GM12864 (cell line): ENCODE measurements at regions not wholly inside any gene's neighbourhood (a gene's known extent, or its start where the extent isn't known, plus 50 kb on each side); places are given as distances from the start of the nearest gene placed in this dataset.
"Not testable (repeated sequence)": the region's sequence is repeated elsewhere in the genome, so short reads cannot be mapped to it uniquely, and the experiment has no call there.

ENCODE experiments used
- DNase-seq: peaks from one replicate; pipeline ENCODE4 v3.0.0-alpha.2; 2011; ENCODE audit warnings: low read depth
- H3K4me3 ChIP-seq: 2 replicates; pipeline ENCODE4 v1.5.1; 2011; ENCODE audit warnings: mild to moderate bottlenecking, low read depth, low read length, control low read depth
- CTCF ChIP-seq: IDR thresholded peaks from 2 replicates; pipeline ENCODE4 v1.5.1; 2011; ENCODE audit warnings: low read depth, mild to moderate bottlenecking, moderate library complexity, low read length, control low read depth, inconsistent platforms; ENCODE audit errors: missing control alignments

GRCh38 chr3:20836801-20837200 lies 650.8 kb upstream of the SGO1 start:
- TF ChIP-seq CTCF, result no peak
- DNase-seq, result no peak
- H3K4me3 ChIP-seq, result no peak overlapping the region

GRCh38 chr3:20832963-20833362 lies 647.0 kb upstream of the SGO1 start:
- TF ChIP-seq CTCF, result no peak
- no peak for DNase-seq
- no peak overlapping the region for H3K4me3 ChIP-seq

GRCh38 chr3:20822251-20822650 lies 636.2 kb upstream of the SGO1 start:
- TF ChIP-seq CTCF, result no peak
- no peak for DNase-seq
- H3K4me3 ChIP-seq, result no peak overlapping the region

GRCh38 chr3:20820872-20821271 lies 634.9 kb upstream of the SGO1 start:
- H3K4me3 ChIP-seq, DNase-seq: not testable (repeated sequence)

- DNase-seq, result no peak
- no peak overlapping the region for H3K4me3 ChIP-seq
- no peak for TF ChIP-seq CTCF
These were observed 625.6 kb upstream of the SGO1 start for GRCh38 chr3:20811631-20812030.

- no peak for DNase-seq
- H3K4me3 ChIP-seq, result no peak overlapping the region
- no peak for TF ChIP-seq CTCF
These were observed 625.0 kb upstream of the SGO1 start for GRCh38 chr3:20811006-20811405.

GRCh38 chr3:20810555-20810954 lies 624.5 kb upstream of the SGO1 start:
- TF ChIP-seq CTCF, result no peak
- DNase-seq, result no peak
- H3K4me3 ChIP-seq, result no peak overlapping the region

- H3K4me3 ChIP-seq, result no peak overlapping the region
- TF ChIP-seq CTCF, result no peak
- no peak for DNase-seq
These were observed 623.4 kb upstream of the SGO1 start for GRCh38 chr3:20809356-20809755.
